ENCODE measurements at regions not wholly inside any gene's neighbourhood (a gene's known extent, or its start where the extent isn't known, plus 50 kb on each side); places are given as distances from the start of the nearest gene placed in this dataset.

DNA sequence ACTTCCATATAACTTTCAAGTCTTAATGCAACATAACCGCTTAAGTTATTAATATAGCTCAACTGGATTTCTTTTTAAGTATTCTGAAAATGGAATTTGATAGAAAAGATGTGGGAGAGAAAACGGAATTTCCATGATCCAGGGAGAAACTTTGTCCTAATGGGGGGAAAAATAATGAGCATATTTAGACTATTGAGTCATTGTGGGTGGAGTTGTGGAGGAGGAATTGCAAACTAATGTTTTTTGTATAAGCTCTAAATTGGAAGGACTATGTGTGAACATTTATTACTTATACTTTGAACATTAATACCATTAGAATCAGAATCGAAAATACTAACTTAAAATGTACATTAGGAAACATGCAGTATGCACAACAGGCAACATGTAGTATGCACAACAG, 159.9 kb upstream of the NEGR1 start:
- no peak for TF ChIP-seq CTCF (IDR thresholded peaks at IDR 0.05; ENCODE audit: low read depth, low read length)
- peak; percentile 24 for DNase-seq (ENCODE audit: low read depth, low spot score)
- in situ Hi-C loops (cut with HindIII; ENCODE audit: low sequenced_read_pairs), result no loop called here
- H3K4me3 ChIP-seq (ENCODE audit: low read depth, low read length), result no peak overlapping the region

- no peak overlapping the region for H3K4me3 ChIP-seq (ENCODE audit: low read depth, low read length)
- DNase-seq (ENCODE audit: low read depth, low spot score), result no peak
- in situ Hi-C loops (cut with HindIII; ENCODE audit: low sequenced_read_pairs), result no loop called here
- no peak for TF ChIP-seq CTCF (IDR thresholded peaks at IDR 0.05; ENCODE audit: low read depth, low read length)
These were observed 156.7 kb upstream of the NEGR1 start for GRCh38 chr1:72439036-72439435.

- TF ChIP-seq CTCF (IDR thresholded peaks at IDR 0.05; ENCODE audit: low read depth, low read length), result no peak
- DNase-seq (ENCODE audit: low read depth, low spot score), result peak; percentile 29
- in situ Hi-C loops (cut with HindIII; ENCODE audit: low sequenced_read_pairs), result no loop called here
These were observed 155.9 kb upstream of the NEGR1 start for GRCh38 chr1:72438270-72438669.

DNA sequence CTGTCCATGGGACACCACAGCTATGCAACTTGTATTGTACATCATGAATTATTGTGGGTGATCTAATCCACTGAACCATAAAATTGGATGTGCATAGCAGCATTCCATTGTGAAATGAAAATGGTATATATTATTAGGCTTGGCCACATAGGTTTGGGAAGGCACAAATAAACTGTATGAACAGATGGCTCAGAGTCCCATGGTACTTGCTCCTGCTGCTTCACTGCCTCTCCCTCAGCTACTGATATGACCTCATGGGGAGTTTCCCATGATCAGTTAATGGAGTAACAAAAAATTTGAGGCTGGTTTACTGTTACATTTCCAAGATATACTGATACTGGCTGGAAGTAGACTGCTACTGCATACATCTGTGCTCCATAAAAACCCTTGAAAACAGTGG, 152.7 kb upstream of the NEGR1 start:
- no peak for TF ChIP-seq CTCF (IDR thresholded peaks at IDR 0.05; ENCODE audit: low read depth, low read length)
- no peak overlapping the region for H3K4me3 ChIP-seq (ENCODE audit: low read depth, low read length)
- in situ Hi-C loops (cut with HindIII; ENCODE audit: low sequenced_read_pairs), result no loop called here
- peak; percentile 63 for DNase-seq (ENCODE audit: low read depth, low spot score)

More at GRCh38 chr1:72438270-72438669, 155.9 kb upstream of the NEGR1 start:
- no peak overlapping the region for H3K4me3 ChIP-seq (ENCODE audit: low read depth, low read length)

DNA sequence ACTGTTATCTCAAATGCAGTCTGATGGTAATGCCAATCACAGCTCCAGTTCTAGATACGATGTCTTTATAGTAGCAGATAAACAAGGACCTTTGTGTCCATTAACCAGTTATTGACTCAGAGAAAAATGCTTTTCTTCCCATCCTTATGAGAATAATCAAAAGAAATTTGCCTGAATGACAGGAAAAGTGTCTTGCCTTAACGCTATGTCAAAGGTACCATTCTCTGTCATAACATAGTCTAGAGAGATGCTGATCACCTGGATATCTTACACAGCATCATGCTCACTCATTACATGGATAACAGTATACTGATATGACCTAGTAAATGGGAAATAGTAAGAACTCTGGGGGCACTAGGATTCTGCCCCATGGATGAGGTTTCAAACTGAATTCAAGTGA, 151.7 kb upstream of the NEGR1 start:
- no peak for TF ChIP-seq CTCF (IDR thresholded peaks at IDR 0.05; ENCODE audit: low read depth, low read length)
- DNase-seq (ENCODE audit: low read depth, low spot score), result no peak
- in situ Hi-C loops (cut with HindIII; ENCODE audit: low sequenced_read_pairs), result no loop called here
- no peak overlapping the region for H3K4me3 ChIP-seq (ENCODE audit: low read depth, low read length)

DNA sequence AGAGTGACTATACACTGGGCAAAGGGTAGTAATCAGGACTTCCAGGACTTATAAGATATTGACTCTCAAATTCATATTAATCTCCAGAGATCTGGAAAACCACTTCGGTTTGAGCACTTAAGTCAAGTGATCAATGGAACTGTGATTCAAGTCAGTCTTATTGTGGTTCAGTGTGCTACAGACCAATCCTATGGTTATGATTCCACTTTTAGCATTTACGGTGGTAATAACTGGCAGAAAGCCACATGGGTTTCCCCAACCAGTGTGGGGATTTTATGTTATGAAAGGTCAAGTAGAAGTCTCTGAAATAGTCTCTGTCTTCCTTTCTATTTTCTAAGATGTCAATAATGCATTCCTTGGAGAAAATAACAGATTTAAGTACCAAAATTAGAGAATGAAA, 151.3 kb upstream of the NEGR1 start:
- DNase-seq (ENCODE audit: low read depth, low spot score), result no peak
- no peak overlapping the region for H3K4me3 ChIP-seq (ENCODE audit: low read depth, low read length)
- no peak for TF ChIP-seq CTCF (IDR thresholded peaks at IDR 0.05; ENCODE audit: low read depth, low read length)
- in situ Hi-C loops (cut with HindIII; ENCODE audit: low sequenced_read_pairs), result no loop called here
